NT2/D1 (cell line): ENCODE measurements at regions not wholly inside any gene's neighbourhood (a gene's known extent, or its start where the extent isn't known, plus 50 kb on each side); places are given as distances from the start of the nearest gene placed in this dataset.

Experiments used
- DNase-seq: peaks from one replicate; pipeline ENCODE4 v3.0.0-alpha.2; 2011; ENCODE audit warnings: low read depth, low spot score
- H3K27me3 ChIP-seq: 2 replicates; pipeline ENCODE4 v1.6.0; 2011; ENCODE audit warnings: mild to moderate bottlenecking; ENCODE audit not compliant: insufficient read length, insufficient read depth
- H3K36me3 ChIP-seq: 2 replicates; pipeline ENCODE4 v1.6.1; 2011; ENCODE audit warnings: mild to moderate bottlenecking, low read length, mixed read lengths; ENCODE audit not compliant: insufficient read depth, insufficient read length
- H3K4me1 ChIP-seq: 2 replicates; pipeline ENCODE4 v1.5.1; 2011; ENCODE audit not compliant: insufficient read depth, insufficient read length
- H3K4me3 ChIP-seq: 2 replicates; pipeline ENCODE4 v1.5.1; 2011; ENCODE audit warnings: low read depth; ENCODE audit not compliant: insufficient read length
- H3K9ac ChIP-seq: 2 replicates; pipeline ENCODE4 v1.6.0; 2011; ENCODE audit warnings: low read depth; ENCODE audit not compliant: insufficient read length
- H3K9me3 ChIP-seq: 2 replicates; pipeline ENCODE4 v1.5.1; 2011; ENCODE audit warnings: mild to moderate bottlenecking, low read length; ENCODE audit not compliant: insufficient read depth
- SUZ12 ChIP-seq: IDR thresholded peaks from 2 replicates; pipeline ENCODE4 v1.6.1; 2011; ENCODE audit not compliant: insufficient read length, insufficient read depth; ENCODE audit errors: extremely low read depth
- YY1 ChIP-seq: IDR thresholded peaks from 2 replicates; pipeline ENCODE4 v1.6.1; 2011; ENCODE audit not compliant: insufficient read length, insufficient read depth
- ZNF274 ChIP-seq: IDR thresholded peaks from 2 replicates; pipeline ENCODE4 v1.6.1; 2011; ENCODE audit warnings: mild to moderate bottlenecking, low read depth, low read length

GRCh38 chr6:164011321-164011720, 596.8 kb downstream of the QKI start:
- Histone ChIP-seq H3K4me1 (no peaks in the 10 kb centered on the region), H3K4me3 (no peak overlapping the region), H3K36me3 (no peaks in the 10 kb centered on the region), H3K9me3 (peaks cover 4% of the 10 kb centered on the region; the same call in 1 of the 2 replicates), H3K27me3 (no peaks in the 10 kb centered on the region), H3K9ac (no peak overlapping the region)
- DNase-seq, result no peak
- no peak for TF ChIP-seq YY1
- TF ChIP-seq SUZ12, result no peak
- TF ChIP-seq ZNF274, result no peak

GRCh38 chr6:164010441-164011103, 596.1 kb downstream of the QKI start:
- Histone ChIP-seq H3K9me3 (peaks cover 4% of the 10 kb centered on the region; the same call in 1 of the 2 replicates), H3K27me3 (no peaks in the 10 kb centered on the region), H3K9ac (no peak overlapping the region), H3K4me1 (no peaks in the 10 kb centered on the region), H3K36me3 (no peaks in the 10 kb centered on the region), H3K4me3 (no peak overlapping the region)
- TF ChIP-seq YY1 (no peak), ZNF274 (no peak), SUZ12 (no peak)
- DNase-seq, result no peak

- no peaks in the 10 kb centered on the region for H3K36me3 ChIP-seq
- no peak for DNase-seq
- no peaks in the 10 kb centered on the region for H3K4me1 ChIP-seq
- H3K9me3 ChIP-seq, result peaks cover 4% of the 10 kb centered on the region; the same call in 1 of the 2 replicates
- H3K27me3 ChIP-seq, result no peaks in the 10 kb centered on the region
- no peak overlapping the region for H3K9ac ChIP-seq
- H3K4me3 ChIP-seq, result no peak overlapping the region
- no peak for TF ChIP-seq YY1
Measured at GRCh38 chr6:164008902-164009301, 594.4 kb downstream of the QKI start.

- no peak for DNase-seq
- no peaks in the 10 kb centered on the region for H3K27me3 ChIP-seq
- H3K36me3 ChIP-seq, result no peaks in the 10 kb centered on the region
- no peaks in the 10 kb centered on the region for H3K4me1 ChIP-seq
- TF ChIP-seq YY1, result no peak
- TF ChIP-seq ZNF274, result no peak
- no peak for TF ChIP-seq SUZ12
- peaks cover 4% of the 10 kb centered on the region; the same call in 1 of the 2 replicates for H3K9me3 ChIP-seq
- H3K4me3 ChIP-seq, result no peak overlapping the region
- no peak overlapping the region for H3K9ac ChIP-seq
Measured at GRCh38 chr6:164007881-164008280, 593.4 kb downstream of the QKI start.

- no peaks in the 10 kb centered on the region for H3K27me3 ChIP-seq
- no peak overlapping the region for H3K9ac ChIP-seq
- no peak for DNase-seq
- no peaks in the 10 kb centered on the region for H3K36me3 ChIP-seq
- no peak for TF ChIP-seq SUZ12
- no peak for TF ChIP-seq YY1
- no peak for TF ChIP-seq ZNF274
- H3K4me1 ChIP-seq, result no peaks in the 10 kb centered on the region
- H3K9me3 ChIP-seq, result peaks cover 4% of the 10 kb centered on the region; the same call in 1 of the 2 replicates
- H3K4me3 ChIP-seq, result no peak overlapping the region
Measured at GRCh38 chr6:164006459-164006858, 591.9 kb downstream of the QKI start.

- DNase-seq, result no peak
- H3K27me3 ChIP-seq, result no peaks in the 10 kb centered on the region
- no peak for TF ChIP-seq YY1
- TF ChIP-seq ZNF274, result no peak
- no peak for TF ChIP-seq SUZ12
- no peaks in the 10 kb centered on the region for H3K4me1 ChIP-seq
- no peak overlapping the region for H3K4me3 ChIP-seq
- H3K9me3 ChIP-seq, result peaks cover 4% of the 10 kb centered on the region; the same call in 1 of the 2 replicates
- no peak overlapping the region for H3K9ac ChIP-seq
- no peaks in the 10 kb centered on the region for H3K36me3 ChIP-seq
Measured at GRCh38 chr6:164005004-164005711, 590.6 kb downstream of the QKI start.

GRCh38 chr6:164000276-164000675, 585.8 kb downstream of the QKI start:
- no peaks in the 10 kb centered on the region for H3K36me3 ChIP-seq
- no peak for DNase-seq
- H3K9ac ChIP-seq, result no peak overlapping the region
- no peaks in the 10 kb centered on the region for H3K9me3 ChIP-seq
- no peaks in the 10 kb centered on the region for H3K27me3 ChIP-seq
- no peaks in the 10 kb centered on the region for H3K4me1 ChIP-seq
- H3K4me3 ChIP-seq, result no peak overlapping the region
- TF ChIP-seq YY1 (no peak), ZNF274 (no peak), SUZ12 (no peak)
